ENCODE measurements at regions not wholly inside any gene's neighbourhood (a gene's known extent, or its start where the extent isn't known, plus 50 kb on each side); places are given as distances from the start of the nearest gene placed in this dataset.

GRCh38 chr7:88485821-88486220, 179.1 kb upstream of the STEAP4 start:
- Histone ChIP-seq H3K9me3 (ENCODE audit: insufficient read depth in 2 of 2, low read depth in 1 of 2, low read length in 1 of 2) (no peaks in the 10 kb centered on the region), H2AFZ (ENCODE audit: low read length) (no peak overlapping the region), H3K4me3 (ENCODE audit: extremely low read depth in 1 of 4, insufficient read depth in 2 of 4, low read depth in 3 of 4, low read length in 4 of 4) (no peak overlapping the region), H3K18ac (ENCODE audit: extremely low read depth, low read length) (no peak overlapping the region), H3K79me1 (ENCODE audit: low read depth, low read length) (no peaks in the 10 kb centered on the region), H3K4ac (replicated peaks; ENCODE audit: insufficient read length, low read depth, low read length) (no peak overlapping the region), H4K20me1 (replicated peaks in 1 of 2; ENCODE audit: control insufficient read depth in 1 of 2, insufficient read depth in 2 of 2, low read length in 2 of 2) (no peaks in the 10 kb centered on the region), H3K4me1 (replicated peaks in 1 of 4; ENCODE audit: control insufficient read depth in 3 of 4, insufficient read depth in 4 of 4, low read length in 3 of 4) (peaks cover 0 to 2% (median 0%) of the 10 kb centered on the region in 4 experiments; a peak in 1 of 7 replicates), H2BK120ac (replicated peaks; ENCODE audit: low read depth, low read length) (no peak overlapping the region), H3K79me2 (ENCODE audit: control insufficient read depth in 1 of 2, insufficient read depth in 2 of 2, low read length in 2 of 2) (no peaks in the 10 kb centered on the region), H2BK12ac (ENCODE audit: low read depth, low read length) (no peak overlapping the region), H4K5ac (ENCODE audit: insufficient read length, low read depth, low read length) (no peak overlapping the region), H2BK5ac (ENCODE audit: low read depth, low read length) (no peak overlapping the region), H4K91ac (replicated peaks; ENCODE audit: insufficient read length, low read length) (no peak overlapping the region), H3K27ac (ENCODE audit: low read depth, low read length) (no peak overlapping the region), H2BK20ac (ENCODE audit: low read length) (no peak overlapping the region), H2AK5ac (ENCODE audit: low read depth, low read length) (no peak overlapping the region), H4K8ac (ENCODE audit: extremely low read depth, insufficient read depth, low read length) (no peak overlapping the region), H3K14ac (ENCODE audit: insufficient read length) (no peak overlapping the region), H3K56ac (replicated peaks; ENCODE audit: insufficient read length, low read depth, low read length) (no peak overlapping the region), H3K23ac (ENCODE audit: insufficient read length) (no peak overlapping the region), H3K23me2 (ENCODE audit: low read depth, low read length) (no peaks in the 10 kb centered on the region), H3K4me2 (ENCODE audit: insufficient read depth in 1 of 2, low read depth in 2 of 2, low read length in 2 of 2) (no peak overlapping the region), H3K27me3 (replicated peaks in 1 of 4; ENCODE audit: control insufficient read depth in 3 of 4, extremely low read depth in 1 of 4, insufficient read depth in 3 of 4, low read length in 3 of 4) (no peaks in the 10 kb centered on the region), H3K36me3 (ENCODE audit: control insufficient read depth in 2 of 4, insufficient read depth in 4 of 4, low read length in 3 of 4) (no peaks in the 10 kb centered on the region), H3K9ac (replicated peaks in 1 of 4; ENCODE audit: extremely low read depth in 1 of 4, low read depth in 3 of 4, low read length in 3 of 4) (no peak overlapping the region; a peak in 1 of 7 replicates), H2BK15ac (ENCODE audit: low read length) (no peak overlapping the region)
- DNase-seq (ENCODE audit: low read depth in 1 of 2, low spot score in 2 of 2) (no peak), FAIRE-seq (no peak)
- ChIA-PET POLR2A (ENCODE audit: partially characterized antibody) (no interaction called here), CTCF (ENCODE audit: partially characterized antibody) (interaction anchor here (2.4 kb wide), 1 partner anchor 84 kb away, joined by 5 read pairs; no protein-coding TSS in a partner anchor)
- 97% methylated on average over 2 of the region's 2 CpGs; no CpG with 5 or more reads in 1 of the 2 experiments for WGBS, 2 experiments (ENCODE audit: extremely low coverage in 1 of 2, insufficient coverage in 1 of 2, insufficient read length in 1 of 2, insufficient replicate concordance in 2 of 2, low coverage in 1 of 2, low lambda C conversion rate in 2 of 2, missing lambda C conversion rate in 1 of 2)
- TF ChIP-seq TAF1 (IDR thresholded peaks at IDR 0.05; ENCODE audit: low read depth, low read length), result no peak
- TF ChIP-seq PHF8 (conservative IDR thresholded peaks at IDR 0.05; ENCODE audit: low read depth, low read length), result no peak
- no peak for TF ChIP-seq HDAC6 (IDR thresholded peaks at IDR 0.05; ENCODE audit: low read depth, low read length)
- TF ChIP-seq GTF2F1 (IDR thresholded peaks at IDR 0.05; ENCODE audit: borderline replicate concordance, low read depth, low read length), result no peak
- TF ChIP-seq TBP (IDR thresholded peaks at IDR 0.05; ENCODE audit: low read depth, low read length), result no peak
- no peak for TF ChIP-seq TAF7 (optimal IDR thresholded peaks at IDR 0.05; ENCODE audit: borderline replicate concordance, low read depth, low read length)
- no peak for TF ChIP-seq POLR2AphosphoS5 (IDR thresholded peaks at IDR 0.05; ENCODE audit: low read depth, low read length)
- no peak for TF ChIP-seq SP4 (IDR thresholded peaks at IDR 0.05; ENCODE audit: low read length)
- TF ChIP-seq RFX5 (IDR thresholded peaks at IDR 0.05; ENCODE audit: borderline replicate concordance, low read depth, low read length), result no peak
- TF ChIP-seq ATF2 (IDR thresholded peaks at IDR 0.05; ENCODE audit: low read length), result no peak
- TF ChIP-seq YY1 (IDR thresholded peaks at IDR 0.05; ENCODE audit: low read depth, low read length), result no peak
- TF ChIP-seq KDM1A (IDR thresholded peaks at IDR 0.05; ENCODE audit: borderline replicate concordance, low read length), result no peak
- TF ChIP-seq ASH2L (IDR thresholded peaks at IDR 0.05; ENCODE audit: low read length), result no peak
- no peak for TF ChIP-seq SUZ12 (IDR thresholded peaks at IDR 0.05; ENCODE audit: low read length)
